Naive B cell (primary cell): ENCODE measurements at regions not wholly inside any gene's neighbourhood (a gene's known extent, or its start where the extent isn't known, plus 50 kb on each side); places are given as distances from the start of the nearest gene placed in this dataset.

Experiments
- ATAC-seq, 2 donors: fragments of 150-1000 bp; cut with Tn5 transposase; 2 replicates each; pipeline ENCODE4 v1.10.0; 2021; ENCODE audit warnings: low read depth in 2 of 2, mild to moderate bottlenecking in 2 of 2, moderate library complexity in 2 of 2
- DNase-seq: peaks from one replicate; pipeline ENCODE4 v3.0.0; 2022
- H3K27ac Mint-ChIP-seq, 6 donors: one replicate each; pipeline ENCODE4 v1.8.0; 2020 to 2022; ENCODE audit warnings: mild to moderate bottlenecking in 6 of 6, mixed read lengths in 6 of 6, moderate library complexity in 5 of 6, inconsistent platforms in 2 of 6
- H3K27me3 Mint-ChIP-seq, 3 donors: one replicate each; pipeline ENCODE4 v1.8.0; 2021 to 2022; ENCODE audit warnings: mixed read lengths in 3 of 3, mild to moderate bottlenecking in 1 of 3
- H3K36me3 Mint-ChIP-seq, 2 donors: one replicate each; pipeline ENCODE4 v1.8.0; 2020 to 2022; ENCODE audit warnings: mixed read lengths in 2 of 2, inconsistent platforms in 1 of 2, mild to moderate bottlenecking in 1 of 2
- H3K4me1 Mint-ChIP-seq, 3 donors: one replicate each; pipeline ENCODE4 v1.8.0; 2020 to 2022; ENCODE audit warnings: mixed read lengths in 3 of 3, inconsistent platforms in 1 of 3, mild to moderate bottlenecking in 1 of 3, moderate library complexity in 1 of 3
- H3K4me3 Mint-ChIP-seq, 8 donors: one replicate each; pipeline ENCODE4 v1.8.0; 2020 to 2022; ENCODE audit warnings: mild to moderate bottlenecking in 8 of 8, mixed read lengths in 8 of 8, moderate library complexity in 8 of 8, inconsistent platforms in 2 of 8
- H3K9me3 Mint-ChIP-seq, 7 donors: one replicate each; pipeline ENCODE4 v1.8.0; 2020 to 2022; ENCODE audit warnings: mixed read lengths in 7 of 7, mild to moderate bottlenecking in 5 of 7, inconsistent platforms in 2 of 7, moderate library complexity in 1 of 7

- no peak overlapping the region for H3K27ac Mint-ChIP-seq
- H3K27me3 Mint-ChIP-seq, result no peaks in the 10 kb centered on the region
- no peak for DNase-seq
- H3K4me1 Mint-ChIP-seq, result no peaks in the 10 kb centered on the region
- H3K4me3 Mint-ChIP-seq, result no peak overlapping the region
- no peaks in the 10 kb centered on the region for H3K36me3 Mint-ChIP-seq
- ATAC-seq, result no peak
- H3K9me3 Mint-ChIP-seq, result peaks cover 2 to 11% (median 4%) of the 10 kb centered on the region in 7 donors
Observed at GRCh38 chr15:95520511-95520910, 810.0 kb upstream of the NR2F2 start.

- H3K27ac Mint-ChIP-seq, result no peak overlapping the region
- H3K27me3 Mint-ChIP-seq, result no peaks in the 10 kb centered on the region
- no peak for ATAC-seq
- no peak overlapping the region for H3K4me3 Mint-ChIP-seq
- no peaks in the 10 kb centered on the region for H3K36me3 Mint-ChIP-seq
- no peaks in the 10 kb centered on the region for H3K4me1 Mint-ChIP-seq
- DNase-seq, result no peak
- peaks cover 2 to 11% (median 4%) of the 10 kb centered on the region in 7 donors for H3K9me3 Mint-ChIP-seq
Observed at GRCh38 chr15:95520922-95521321, 809.6 kb upstream of the NR2F2 start.

GRCh38 chr15:95522533-95522932, 808.0 kb upstream of the NR2F2 start:
- no peak for ATAC-seq
- no peak overlapping the region for H3K4me3 Mint-ChIP-seq
- H3K36me3 Mint-ChIP-seq, result no peaks in the 10 kb centered on the region
- no peak overlapping the region for H3K27ac Mint-ChIP-seq
- H3K27me3 Mint-ChIP-seq, result no peaks in the 10 kb centered on the region
- no peaks in the 10 kb centered on the region for H3K4me1 Mint-ChIP-seq
- H3K9me3 Mint-ChIP-seq, result peaks cover 3 to 11% (median 5%) of the 10 kb centered on the region in 7 donors
- DNase-seq, result no peak

- Mint-ChIP-seq H3K9me3 (peaks cover 0 to 11% (median 5%) of the 10 kb centered on the region in 7 donors), H3K4me3 (no peak overlapping the region), H3K36me3 (no peaks in the 10 kb centered on the region), H3K27me3 (no peaks in the 10 kb centered on the region), H3K27ac (no peak overlapping the region), H3K4me1 (no peaks in the 10 kb centered on the region)
- DNase-seq, result no peak
- no peak for ATAC-seq
Observed at GRCh38 chr15:95528920-95529319, 801.6 kb upstream of the NR2F2 start.

GRCh38 chr15:95536638-95537037, 793.9 kb upstream of the NR2F2 start:
- Mint-ChIP-seq H3K36me3 (no peaks in the 10 kb centered on the region), H3K27me3 (no peaks in the 10 kb centered on the region), H3K4me3 (no peak overlapping the region), H3K4me1 (no peaks in the 10 kb centered on the region), H3K9me3 (peaks cover 0 to 6% (median 1%) of the 10 kb centered on the region in 7 donors), H3K27ac (no peak overlapping the region)
- no peak for DNase-seq
- no peak for ATAC-seq

- Mint-ChIP-seq H3K4me3 (no peak overlapping the region), H3K27me3 (no peaks in the 10 kb centered on the region), H3K36me3 (no peaks in the 10 kb centered on the region), H3K4me1 (no peaks in the 10 kb centered on the region), H3K27ac (no peak overlapping the region), H3K9me3 (peaks cover 0 to 6% (median 1%) of the 10 kb centered on the region in 7 donors)
- DNase-seq (no peak), ATAC-seq (no peak)
Observed at GRCh38 chr15:95538693-95539092, 791.8 kb upstream of the NR2F2 start.

- Mint-ChIP-seq H3K27me3 (no peaks in the 10 kb centered on the region), H3K4me1 (no peaks in the 10 kb centered on the region), H3K4me3 (no peak overlapping the region), H3K27ac (no peak overlapping the region), H3K36me3 (no peaks in the 10 kb centered on the region), H3K9me3 (peaks cover 0 to 15% (median 4%) of the 10 kb centered on the region in 7 donors)
- ATAC-seq (no peak), DNase-seq (no peak)
Observed at GRCh38 chr15:95541301-95541700, 789.2 kb upstream of the NR2F2 start.

- H3K4me3 Mint-ChIP-seq, result no peak overlapping the region
- peaks cover 0 to 10% (median 0%) of the 10 kb centered on the region in 7 donors for H3K9me3 Mint-ChIP-seq
- no peaks in the 10 kb centered on the region for H3K4me1 Mint-ChIP-seq
- ATAC-seq, result no peak
- DNase-seq, result no peak
- no peak overlapping the region for H3K27ac Mint-ChIP-seq
- no peaks in the 10 kb centered on the region for H3K27me3 Mint-ChIP-seq
- no peaks in the 10 kb centered on the region for H3K36me3 Mint-ChIP-seq
Observed at GRCh38 chr15:95549168-95549738, 781.2 kb upstream of the NR2F2 start.

GRCh38 chr15:95550702-95551101, 779.8 kb upstream of the NR2F2 start:
- no peaks in the 10 kb centered on the region for H3K36me3 Mint-ChIP-seq
- H3K27me3 Mint-ChIP-seq, result no peaks in the 10 kb centered on the region
- peaks cover 0 to 5% (median 0%) of the 10 kb centered on the region in 7 donors for H3K9me3 Mint-ChIP-seq
- ATAC-seq, result no peak
- H3K4me1 Mint-ChIP-seq, result no peaks in the 10 kb centered on the region
- DNase-seq, result no peak
- H3K27ac Mint-ChIP-seq, result no peak overlapping the region
- H3K4me3 Mint-ChIP-seq, result no peak overlapping the region

- Mint-ChIP-seq H3K27ac (no peak overlapping the region), H3K27me3 (no peaks in the 10 kb centered on the region), H3K4me3 (no peak overlapping the region), H3K9me3 (no peaks in the 10 kb centered on the region), H3K4me1 (no peaks in the 10 kb centered on the region), H3K36me3 (no peaks in the 10 kb centered on the region)
- DNase-seq (no peak), ATAC-seq (no peak)
Observed at GRCh38 chr15:95556225-95556624, 774.3 kb upstream of the NR2F2 start.

- H3K36me3 Mint-ChIP-seq, result no peaks in the 10 kb centered on the region
- H3K4me1 Mint-ChIP-seq, result no peaks in the 10 kb centered on the region
- DNase-seq, result no peak
- H3K27me3 Mint-ChIP-seq, result peaks cover 0 to 4% (median 0%) of the 10 kb centered on the region in 3 donors
- no peak overlapping the region for H3K4me3 Mint-ChIP-seq
- H3K27ac Mint-ChIP-seq, result no peak overlapping the region
- H3K9me3 Mint-ChIP-seq, result peaks cover 0 to 5% (median 0%) of the 10 kb centered on the region in 7 donors
- ATAC-seq, result no peak
Observed at GRCh38 chr15:95556866-95557225, 773.7 kb upstream of the NR2F2 start.

GRCh38 chr15:95557226-95558046, 773.1 kb upstream of the NR2F2 start:
- Mint-ChIP-seq H3K4me1 (no peaks in the 10 kb centered on the region), H3K36me3 (no peaks in the 10 kb centered on the region), H3K27ac (no peak overlapping the region), H3K27me3 (peaks cover 0 to 4% (median 0%) of the 10 kb centered on the region in 3 donors), H3K9me3 (peaks cover 0 to 5% (median 0%) of the 10 kb centered on the region in 7 donors), H3K4me3 (no peak overlapping the region)
- ATAC-seq (no peak), DNase-seq (no peak)

GRCh38 chr15:95558131-95558530, 772.4 kb upstream of the NR2F2 start:
- H3K36me3 Mint-ChIP-seq, result no peaks in the 10 kb centered on the region
- H3K27ac Mint-ChIP-seq, result no peak overlapping the region
- no peak for DNase-seq
- peaks cover 0 to 5% (median 0%) of the 10 kb centered on the region in 7 donors for H3K9me3 Mint-ChIP-seq
- ATAC-seq, result no peak
- peaks cover 0 to 4% (median 0%) of the 10 kb centered on the region in 3 donors for H3K27me3 Mint-ChIP-seq
- H3K4me1 Mint-ChIP-seq, result no peaks in the 10 kb centered on the region
- H3K4me3 Mint-ChIP-seq, result no peak overlapping the region

- DNase-seq (no peak), ATAC-seq (no peak)
- H3K4me3 Mint-ChIP-seq, result no peak overlapping the region
- H3K9me3 Mint-ChIP-seq, result peaks cover 0 to 5% (median 0%) of the 10 kb centered on the region in 7 donors
- H3K36me3 Mint-ChIP-seq, result no peaks in the 10 kb centered on the region
- H3K27me3 Mint-ChIP-seq, result peaks cover 0 to 4% (median 0%) of the 10 kb centered on the region in 3 donors
- H3K27ac Mint-ChIP-seq, result no peak overlapping the region
- H3K4me1 Mint-ChIP-seq, result no peaks in the 10 kb centered on the region
Observed at GRCh38 chr15:95558916-95559315, 771.6 kb upstream of the NR2F2 start.
